Liver (tissue), 3 donors: ENCODE measurements at regions not wholly inside any gene's neighbourhood (a gene's known extent, or its start where the extent isn't known, plus 50 kb on each side); places are given as distances from the start of the nearest gene placed in this dataset.

Source experiments
- CTCF ChIP-seq: fragments of 150-350 bp; IDR thresholded peaks from 2 replicates; pipeline ENCODE4 v1.5.1; 2017; ENCODE audit warnings: improper control_type of control experiment, low read depth, low read length; ENCODE audit not compliant: missing input control
- TAF1 ChIP-seq: conservative IDR thresholded peaks from 2 replicates; pipeline ENCODE4 v1.6.1; 2016; ENCODE audit warnings: antibody characterized with exemption, mild to moderate bottlenecking
- donor health status: healthy.
- donor health status: healthy.

- TF ChIP-seq CTCF (no peak), TAF1 (no peak)
Observed at GRCh38 chr7:106551936-106552335, 109.0 kb downstream of the CCDC71L start.
